A549 (cell line): ENCODE measurements at regions not wholly inside any gene's neighbourhood (a gene's known extent, or its start where the extent isn't known, plus 50 kb on each side); places are given as distances from the start of the nearest gene placed in this dataset.

Source experiments
- EP300 ChIP-seq, 2 experiments: fragments of >200 bp; sonication (Bioruptor Twin); formaldehyde crosslinking; IDR thresholded peaks; 2 replicates in 1 of 2; 3 replicates in 1 of 2; pipeline ENCODE4 v1.6.1; 2016 to 2017
- ESRRA ChIP-seq: fragments of 150-350 bp; IDR thresholded peaks from 2 replicates; pipeline ENCODE4 v1.6.1; 2014; ENCODE audit warnings: mild to moderate bottlenecking, low read length, borderline replicate concordance
- HOXA7 ChIP-seq: fragments of 250-450 bp; sonication (Bioruptor Pico); IDR thresholded peaks from 2 replicates; pipeline ENCODE4 v1.5.0; 2020; ENCODE audit warnings: mild to moderate bottlenecking, moderate library complexity
- KDM5A ChIP-seq: fragments of 200-600 bp; sonication (generic); IDR thresholded peaks from 2 replicates; pipeline ENCODE4 v1.6.1; 2016; ENCODE audit warnings: antibody characterized with exemption, mild to moderate bottlenecking
- NR3C1 ChIP-seq: fragments of >200 bp; sonication (Bioruptor Twin); formaldehyde crosslinking; IDR thresholded peaks from 3 replicates; pipeline ENCODE4 v1.6.1; 2017
- POLR2A ChIP-seq: IDR thresholded peaks from 2 replicates; pipeline ENCODE4 v1.6.1; 2012; ENCODE audit warnings: mild to moderate bottlenecking, low read length
- TP53 ChIP-seq: fragments of 250-450 bp; sonication (Bioruptor Pico); IDR thresholded peaks from 2 replicates; pipeline ENCODE4 v1.5.0; 2021; ENCODE audit warnings: mild to moderate bottlenecking, moderate library complexity
- ZNF302 ChIP-seq: fragments of 250-450 bp; sonication (Bioruptor Pico); IDR thresholded peaks from 2 replicates; pipeline ENCODE4 v1.9.0; 2021; ENCODE audit warnings: inconsistent platforms, mild to moderate bottlenecking, moderate library complexity
- TF ChIP-seq, protein P1 (sequence below): fragments of >200 bp; sonication (Bioruptor Twin); formaldehyde crosslinking; IDR thresholded peaks from 3 replicates; pipeline ENCODE4 v1.5.1; 2016
- TF ChIP-seq, protein P2 (sequence below): fragments of 250-450 bp; sonication (Bioruptor Pico); IDR thresholded peaks from 2 replicates; pipeline ENCODE4 v1.5.0; 2021; ENCODE audit warnings: mild to moderate bottlenecking, moderate library complexity, borderline replicate concordance

DNA sequence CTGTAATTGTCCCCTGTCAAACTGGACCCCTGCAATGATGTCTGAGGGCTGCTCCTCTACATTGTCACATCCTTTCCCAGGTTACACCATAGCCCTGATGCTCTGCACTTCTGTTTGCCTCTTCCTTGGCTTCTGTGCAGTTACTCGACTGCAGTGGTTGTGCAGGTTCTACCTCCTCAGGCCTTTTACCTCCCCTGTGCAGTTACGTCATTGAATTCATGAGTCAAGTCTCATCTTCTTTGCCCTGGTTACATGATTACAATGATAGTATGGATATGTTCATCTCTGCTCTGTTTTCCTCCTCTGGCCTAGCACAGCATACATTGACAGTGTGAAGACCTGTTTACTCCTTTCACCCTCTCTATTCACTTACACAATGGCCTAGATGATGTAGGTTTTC, 83.2 kb downstream of the FAM47B start:
- TF ChIP-seq, protein P1, sequence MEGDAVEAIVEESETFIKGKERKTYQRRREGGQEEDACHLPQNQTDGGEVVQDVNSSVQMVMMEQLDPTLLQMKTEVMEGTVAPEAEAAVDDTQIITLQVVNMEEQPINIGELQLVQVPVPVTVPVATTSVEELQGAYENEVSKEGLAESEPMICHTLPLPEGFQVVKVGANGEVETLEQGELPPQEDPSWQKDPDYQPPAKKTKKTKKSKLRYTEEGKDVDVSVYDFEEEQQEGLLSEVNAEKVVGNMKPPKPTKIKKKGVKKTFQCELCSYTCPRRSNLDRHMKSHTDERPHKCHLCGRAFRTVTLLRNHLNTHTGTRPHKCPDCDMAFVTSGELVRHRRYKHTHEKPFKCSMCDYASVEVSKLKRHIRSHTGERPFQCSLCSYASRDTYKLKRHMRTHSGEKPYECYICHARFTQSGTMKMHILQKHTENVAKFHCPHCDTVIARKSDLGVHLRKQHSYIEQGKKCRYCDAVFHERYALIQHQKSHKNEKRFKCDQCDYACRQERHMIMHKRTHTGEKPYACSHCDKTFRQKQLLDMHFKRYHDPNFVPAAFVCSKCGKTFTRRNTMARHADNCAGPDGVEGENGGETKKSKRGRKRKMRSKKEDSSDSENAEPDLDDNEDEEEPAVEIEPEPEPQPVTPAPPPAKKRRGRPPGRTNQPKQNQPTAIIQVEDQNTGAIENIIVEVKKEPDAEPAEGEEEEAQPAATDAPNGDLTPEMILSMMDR: no peak
- TF ChIP-seq HOXA7 (CRISPR knock-in tag) (no peak), ZNF302 (CRISPR knock-in tag) (no peak), TP53 (CRISPR knock-in tag) (no peak), ESRRA (no peak), POLR2A (no peak), NR3C1 (no peak), EP300 (IDR thresholded peaks at IDR 0.05) (no peak), KDM5A (no peak)
- TF ChIP-seq, protein P2, sequence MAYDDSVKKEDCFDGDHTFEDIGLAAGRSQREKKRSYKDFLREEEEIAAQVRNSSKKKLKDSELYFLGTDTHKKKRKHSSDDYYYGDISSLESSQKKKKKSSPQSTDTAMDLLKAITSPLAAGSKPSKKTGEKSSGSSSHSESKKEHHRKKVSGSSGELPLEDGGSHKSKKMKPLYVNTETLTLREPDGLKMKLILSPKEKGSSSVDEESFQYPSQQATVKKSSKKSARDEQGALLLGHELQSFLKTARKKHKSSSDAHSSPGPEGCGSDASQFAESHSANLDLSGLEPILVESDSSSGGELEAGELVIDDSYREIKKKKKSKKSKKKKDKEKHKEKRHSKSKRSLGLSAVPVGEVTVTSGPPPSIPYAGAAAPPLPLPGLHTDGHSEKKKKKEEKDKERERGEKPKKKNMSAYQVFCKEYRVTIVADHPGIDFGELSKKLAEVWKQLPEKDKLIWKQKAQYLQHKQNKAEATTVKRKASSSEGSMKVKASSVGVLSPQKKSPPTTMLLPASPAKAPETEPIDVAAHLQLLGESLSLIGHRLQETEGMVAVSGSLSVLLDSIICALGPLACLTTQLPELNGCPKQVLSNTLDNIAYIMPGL: no peak
